ENCODE measurements at regions not wholly inside any gene's neighbourhood (a gene's known extent, or its start where the extent isn't known, plus 50 kb on each side); places are given as distances from the start of the nearest gene placed in this dataset.

DNA sequence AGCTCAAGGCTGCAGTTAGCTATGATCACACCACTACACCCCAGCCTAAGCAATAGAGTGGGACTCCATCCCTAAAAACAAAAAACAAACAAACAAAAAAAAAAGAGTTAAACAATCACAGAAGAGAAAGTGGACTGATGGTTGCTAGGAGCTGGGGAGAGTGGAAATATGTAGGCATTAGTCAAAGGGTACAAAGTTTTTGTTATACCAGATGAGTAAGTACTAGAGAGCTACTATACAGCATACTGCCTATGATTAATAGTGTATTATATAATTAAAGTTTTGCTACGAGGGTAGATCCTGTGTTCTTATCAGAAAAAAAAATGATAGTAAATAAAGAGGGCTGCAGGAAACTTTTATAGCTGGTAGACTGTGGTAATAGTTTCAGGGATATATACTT lies 538.6 kb downstream of the ELAVL2 start:
- no peak overlapping the region for H3K27ac ChIP-seq
- TF ChIP-seq, protein P1, sequence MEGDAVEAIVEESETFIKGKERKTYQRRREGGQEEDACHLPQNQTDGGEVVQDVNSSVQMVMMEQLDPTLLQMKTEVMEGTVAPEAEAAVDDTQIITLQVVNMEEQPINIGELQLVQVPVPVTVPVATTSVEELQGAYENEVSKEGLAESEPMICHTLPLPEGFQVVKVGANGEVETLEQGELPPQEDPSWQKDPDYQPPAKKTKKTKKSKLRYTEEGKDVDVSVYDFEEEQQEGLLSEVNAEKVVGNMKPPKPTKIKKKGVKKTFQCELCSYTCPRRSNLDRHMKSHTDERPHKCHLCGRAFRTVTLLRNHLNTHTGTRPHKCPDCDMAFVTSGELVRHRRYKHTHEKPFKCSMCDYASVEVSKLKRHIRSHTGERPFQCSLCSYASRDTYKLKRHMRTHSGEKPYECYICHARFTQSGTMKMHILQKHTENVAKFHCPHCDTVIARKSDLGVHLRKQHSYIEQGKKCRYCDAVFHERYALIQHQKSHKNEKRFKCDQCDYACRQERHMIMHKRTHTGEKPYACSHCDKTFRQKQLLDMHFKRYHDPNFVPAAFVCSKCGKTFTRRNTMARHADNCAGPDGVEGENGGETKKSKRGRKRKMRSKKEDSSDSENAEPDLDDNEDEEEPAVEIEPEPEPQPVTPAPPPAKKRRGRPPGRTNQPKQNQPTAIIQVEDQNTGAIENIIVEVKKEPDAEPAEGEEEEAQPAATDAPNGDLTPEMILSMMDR (conservative IDR thresholded peaks at IDR 0.05) = no peak

DNA sequence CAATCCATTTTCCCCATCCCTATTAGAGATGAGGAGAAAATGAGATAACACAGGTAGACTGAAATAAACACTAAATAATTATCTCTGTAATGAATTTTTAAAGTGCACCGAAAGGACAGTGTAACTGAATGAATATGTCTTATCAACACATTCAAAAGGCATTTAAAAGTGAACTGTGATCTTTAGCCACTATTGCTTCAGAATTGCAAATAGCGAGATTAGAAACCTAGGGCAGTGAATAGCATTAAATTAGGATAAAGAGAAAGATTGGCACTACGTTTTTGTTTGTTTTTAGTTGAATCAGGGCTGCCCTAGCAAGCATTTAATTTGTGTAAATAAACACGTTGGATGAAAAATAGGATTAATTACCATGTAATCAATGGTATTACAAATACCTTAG lies 537.5 kb downstream of the ELAVL2 start:
- H3K27ac ChIP-seq = no peak overlapping the region
- TF ChIP-seq, protein P1 (conservative IDR thresholded peaks at IDR 0.05) = no peak

DNA sequence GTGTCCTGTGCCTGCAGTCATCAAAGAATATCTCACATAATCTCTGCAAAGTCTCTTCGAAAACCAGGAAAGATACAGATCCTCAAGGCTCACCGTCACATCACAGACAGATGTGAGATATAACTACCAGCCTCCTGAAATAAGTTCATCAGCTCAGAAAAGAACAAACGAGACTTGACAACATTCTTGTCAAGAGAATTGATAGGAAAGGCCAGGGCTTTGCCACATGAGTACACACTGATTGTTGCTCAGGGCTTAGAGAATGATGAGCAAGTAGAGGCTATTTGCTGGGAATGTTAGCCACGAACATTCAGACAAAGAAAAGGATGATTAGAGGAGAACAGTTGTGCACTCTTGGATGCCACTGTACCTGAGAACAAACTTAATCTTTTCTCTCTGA lies 535.1 kb downstream of the ELAVL2 start:
- H3K27ac ChIP-seq = no peak overlapping the region
- TF ChIP-seq, protein P1 (conservative IDR thresholded peaks at IDR 0.05) = no peak

DNA sequence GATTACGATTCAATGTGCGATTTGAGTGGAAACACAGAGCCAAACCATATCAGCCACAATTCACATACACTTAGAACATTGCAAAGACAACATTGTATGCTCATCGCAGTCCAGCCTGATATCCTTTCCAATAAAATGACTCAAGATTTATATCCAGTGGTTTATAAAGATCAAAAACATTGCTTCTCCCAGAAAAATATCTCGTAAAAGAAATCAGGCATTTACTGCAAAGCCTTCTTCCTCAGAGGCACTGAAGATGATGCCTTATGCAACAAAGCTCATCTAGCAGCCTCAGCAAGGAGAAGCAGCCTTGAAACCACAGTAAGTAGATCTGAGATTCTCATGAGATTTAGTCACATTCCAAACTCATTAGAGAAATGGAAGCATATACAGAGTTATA lies 523.8 kb downstream of the ELAVL2 start:
- TF ChIP-seq, protein P1 (conservative IDR thresholded peaks at IDR 0.05) = no peak
- H3K27ac ChIP-seq = no peak overlapping the region

DNA sequence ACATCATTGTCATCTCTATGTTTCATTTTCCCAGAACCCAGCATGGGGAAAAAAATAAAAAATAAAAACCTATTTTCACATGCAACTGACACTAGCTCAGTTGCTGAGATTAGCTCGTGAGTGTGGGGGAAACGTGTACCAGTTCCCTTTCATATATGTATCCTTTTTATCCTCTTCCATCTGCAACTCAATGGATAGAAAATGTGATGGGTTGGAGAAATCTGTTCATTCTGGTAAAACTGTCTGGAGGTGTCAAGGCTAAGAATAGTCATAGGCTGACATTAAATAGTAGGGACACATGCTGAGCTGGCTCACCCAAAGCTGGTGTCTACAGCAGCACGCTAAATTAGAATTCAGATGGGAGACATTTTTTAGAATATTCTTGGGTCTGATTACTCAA lies 519.3 kb downstream of the ELAVL2 start:
- no peak overlapping the region for H3K27ac ChIP-seq
- TF ChIP-seq, protein P1 (conservative IDR thresholded peaks at IDR 0.05) = no peak

DNA sequence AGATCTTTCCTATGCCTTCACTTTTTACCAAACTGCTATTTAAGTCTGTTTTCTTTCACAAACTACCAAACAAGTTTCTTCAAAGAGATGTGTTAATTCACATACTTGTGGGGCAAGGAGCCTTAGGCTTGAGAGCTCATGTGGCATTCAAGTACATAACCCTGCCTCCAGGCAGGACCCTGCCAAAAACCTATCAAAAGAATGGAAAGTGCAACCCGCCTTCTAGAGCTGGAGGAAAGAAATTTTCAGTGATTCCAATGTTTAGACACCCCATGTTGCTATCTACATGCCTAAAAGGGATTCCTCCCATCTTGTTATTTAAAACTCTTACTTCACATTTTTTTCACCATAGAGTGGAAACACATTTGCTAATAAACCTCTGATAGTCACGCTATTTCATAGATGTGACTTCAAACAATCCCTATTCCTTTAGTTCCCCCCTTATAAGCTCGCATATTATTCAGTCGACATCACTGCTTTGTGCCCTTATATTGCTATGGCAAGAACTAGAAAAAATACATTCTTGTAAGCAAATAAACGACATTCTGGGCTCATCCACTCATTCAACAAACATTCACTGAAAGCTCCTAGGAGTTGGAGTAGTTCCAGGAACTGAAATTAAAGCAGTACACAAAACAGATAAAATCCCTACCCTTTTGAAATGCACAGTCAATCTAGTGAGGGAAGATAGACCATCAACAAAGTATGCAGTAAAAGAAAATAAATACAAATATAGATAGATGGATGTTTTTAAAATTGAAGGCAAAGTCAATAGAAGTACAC lies 518.1 kb downstream of the ELAVL2 start:
- TF ChIP-seq, protein P1 (conservative IDR thresholded peaks at IDR 0.05) = no peak
- H3K27ac ChIP-seq = no peak overlapping the region

DNA sequence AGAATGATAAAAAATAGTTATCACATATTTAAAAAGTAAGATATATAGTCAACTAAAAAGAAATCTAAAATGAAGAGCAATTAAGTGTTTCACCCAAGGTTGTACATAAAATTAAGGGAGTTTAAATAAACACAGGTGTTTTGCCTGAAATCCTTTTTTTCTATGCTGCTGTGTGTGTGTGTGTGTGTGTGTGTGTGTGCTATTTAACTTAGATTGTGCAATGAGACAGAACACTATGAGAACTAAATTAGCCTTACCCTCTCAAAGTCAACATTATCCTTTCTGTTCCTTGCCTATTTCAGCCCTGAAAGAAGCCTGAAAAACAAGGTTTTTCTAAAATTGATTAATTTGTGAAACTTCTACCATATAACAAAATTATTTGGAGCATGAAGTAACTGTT lies 516.2 kb downstream of the ELAVL2 start:
- H3K27ac ChIP-seq = no peak overlapping the region
- TF ChIP-seq, protein P1 (conservative IDR thresholded peaks at IDR 0.05) = no peak
